GM12864 (cell line): ENCODE measurements at regions not wholly inside any gene's neighbourhood (a gene's known extent, or its start where the extent isn't known, plus 50 kb on each side); places are given as distances from the start of the nearest gene placed in this dataset.
"Not testable (repeated sequence)": the region's sequence is repeated elsewhere in the genome, so short reads cannot be mapped to it uniquely, and the experiment has no call there.

ENCODE experiments used
- DNase-seq: peaks from one replicate; pipeline ENCODE4 v3.0.0-alpha.2; 2011; ENCODE audit warnings: low read depth
- H3K4me3 ChIP-seq: 2 replicates; pipeline ENCODE4 v1.5.1; 2011; ENCODE audit warnings: mild to moderate bottlenecking, low read depth, low read length, control low read depth
- TF ChIP-seq, protein P1 (sequence below): IDR thresholded peaks from 2 replicates; pipeline ENCODE4 v1.5.1; 2011; ENCODE audit warnings: low read depth, mild to moderate bottlenecking, moderate library complexity, low read length, control low read depth, inconsistent platforms; ENCODE audit errors: missing control alignments

DNA sequence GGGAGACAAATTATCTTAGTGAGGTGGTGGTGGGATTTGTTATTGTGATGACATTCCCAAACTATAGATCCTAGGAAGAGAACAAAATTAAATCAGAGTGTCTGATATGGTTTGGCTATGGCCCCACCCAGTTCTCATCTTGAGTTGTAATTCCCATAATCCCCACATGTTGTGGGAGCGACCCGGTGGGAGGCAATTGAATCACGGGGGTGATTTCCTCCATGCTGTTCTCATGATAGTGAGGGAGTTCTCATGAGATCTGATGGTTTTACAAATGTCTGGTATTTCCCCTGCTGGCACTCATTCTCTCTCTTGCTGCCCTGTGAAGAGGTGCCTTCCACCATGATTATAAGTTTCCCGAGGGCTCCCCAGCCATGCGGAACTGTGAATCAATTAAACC, 62.0 kb downstream of the RPL22L1 start:
- TF ChIP-seq, protein P1, sequence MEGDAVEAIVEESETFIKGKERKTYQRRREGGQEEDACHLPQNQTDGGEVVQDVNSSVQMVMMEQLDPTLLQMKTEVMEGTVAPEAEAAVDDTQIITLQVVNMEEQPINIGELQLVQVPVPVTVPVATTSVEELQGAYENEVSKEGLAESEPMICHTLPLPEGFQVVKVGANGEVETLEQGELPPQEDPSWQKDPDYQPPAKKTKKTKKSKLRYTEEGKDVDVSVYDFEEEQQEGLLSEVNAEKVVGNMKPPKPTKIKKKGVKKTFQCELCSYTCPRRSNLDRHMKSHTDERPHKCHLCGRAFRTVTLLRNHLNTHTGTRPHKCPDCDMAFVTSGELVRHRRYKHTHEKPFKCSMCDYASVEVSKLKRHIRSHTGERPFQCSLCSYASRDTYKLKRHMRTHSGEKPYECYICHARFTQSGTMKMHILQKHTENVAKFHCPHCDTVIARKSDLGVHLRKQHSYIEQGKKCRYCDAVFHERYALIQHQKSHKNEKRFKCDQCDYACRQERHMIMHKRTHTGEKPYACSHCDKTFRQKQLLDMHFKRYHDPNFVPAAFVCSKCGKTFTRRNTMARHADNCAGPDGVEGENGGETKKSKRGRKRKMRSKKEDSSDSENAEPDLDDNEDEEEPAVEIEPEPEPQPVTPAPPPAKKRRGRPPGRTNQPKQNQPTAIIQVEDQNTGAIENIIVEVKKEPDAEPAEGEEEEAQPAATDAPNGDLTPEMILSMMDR = no peak
- H3K4me3 ChIP-seq = no peak overlapping the region

DNA sequence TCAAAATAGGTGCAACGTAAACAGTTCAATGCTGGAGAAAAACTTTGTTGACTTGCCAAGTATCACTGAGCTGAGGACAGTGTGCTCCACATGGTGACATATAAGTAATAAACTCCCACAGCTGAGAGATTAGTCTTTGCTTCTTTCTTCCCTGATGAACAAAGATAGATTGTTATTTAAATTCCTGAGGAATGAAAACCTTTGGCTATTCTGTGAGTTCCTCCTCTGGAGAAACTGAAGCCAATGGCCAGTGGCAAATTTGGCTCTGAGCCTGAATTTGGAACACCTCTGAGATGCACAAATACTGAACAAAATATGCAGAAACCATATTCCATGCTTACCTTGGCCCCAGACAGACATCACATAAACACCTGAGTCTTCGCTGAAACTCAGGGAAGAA, 63.3 kb downstream of the RPL22L1 start:
- TF ChIP-seq, protein P1 = no peak
- DNase-seq = no peak
- H3K4me3 ChIP-seq = no peak overlapping the region

More for the DNA sequence above, 62.0 kb downstream of the RPL22L1 start:
- no peak for DNase-seq

DNA sequence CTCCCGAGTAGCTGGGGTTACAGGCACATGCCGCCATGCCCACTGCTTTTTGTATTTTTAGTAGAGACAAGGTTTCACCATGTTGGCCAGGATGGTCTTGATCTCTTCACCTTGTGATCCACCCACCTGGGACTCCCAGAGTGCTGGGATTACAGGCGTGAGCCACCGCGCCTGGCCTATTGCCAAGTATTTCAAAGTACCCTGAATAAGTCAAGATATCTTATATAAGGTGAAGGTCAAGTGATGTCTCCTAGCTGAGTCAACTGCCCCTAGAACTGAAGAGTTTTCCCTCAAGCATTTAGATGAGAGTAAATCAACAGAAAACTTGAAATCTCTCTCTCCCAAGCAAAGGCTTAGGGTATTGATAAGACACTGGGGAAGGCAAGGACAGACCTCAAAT, 63.9 kb downstream of the RPL22L1 start:
- H3K4me3 ChIP-seq = no peak overlapping the region
- TF ChIP-seq, protein P1 = no peak
- no peak for DNase-seq

DNA sequence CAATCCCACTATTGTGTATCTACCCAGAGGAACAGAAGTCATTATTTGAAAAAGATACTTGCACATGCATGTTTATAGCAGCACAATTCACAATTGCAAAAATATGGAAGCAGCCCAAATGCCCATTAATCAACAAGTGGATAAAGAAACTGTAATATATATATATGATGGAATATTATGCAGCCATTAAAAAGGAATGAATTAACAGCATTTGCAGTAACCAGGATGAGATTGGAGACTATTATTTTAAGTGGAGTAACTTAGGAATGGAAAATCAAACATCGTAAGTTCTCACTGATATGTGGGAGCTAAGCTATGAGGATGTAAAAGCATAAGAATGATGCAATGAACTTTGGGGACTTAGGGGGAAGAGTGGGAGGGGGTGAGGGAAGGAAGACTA, 64.7 kb downstream of the RPL22L1 start:
- H3K4me3 ChIP-seq, DNase-seq: not testable (repeated sequence)

DNA sequence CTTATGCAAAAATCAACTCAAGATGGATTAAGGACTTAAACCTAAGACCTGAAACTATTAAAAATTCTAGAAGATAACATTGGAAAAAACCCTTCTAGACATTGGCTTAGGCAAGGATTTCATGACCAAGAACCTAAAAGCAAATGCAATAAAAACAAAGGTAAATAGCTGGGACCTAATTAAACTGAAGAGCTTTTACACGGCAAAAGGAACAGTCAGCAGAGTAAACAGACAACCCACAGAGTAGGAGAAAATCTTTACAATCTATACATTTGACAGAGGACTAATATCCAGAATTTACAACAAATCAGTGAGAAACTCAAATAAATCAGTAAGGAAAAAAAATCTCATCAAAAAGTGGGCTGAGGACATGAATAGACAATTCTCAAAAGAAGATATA, 65.4 kb downstream of the RPL22L1 start:
- not testable (repeated sequence) for H3K4me3 ChIP-seq, DNase-seq

DNA sequence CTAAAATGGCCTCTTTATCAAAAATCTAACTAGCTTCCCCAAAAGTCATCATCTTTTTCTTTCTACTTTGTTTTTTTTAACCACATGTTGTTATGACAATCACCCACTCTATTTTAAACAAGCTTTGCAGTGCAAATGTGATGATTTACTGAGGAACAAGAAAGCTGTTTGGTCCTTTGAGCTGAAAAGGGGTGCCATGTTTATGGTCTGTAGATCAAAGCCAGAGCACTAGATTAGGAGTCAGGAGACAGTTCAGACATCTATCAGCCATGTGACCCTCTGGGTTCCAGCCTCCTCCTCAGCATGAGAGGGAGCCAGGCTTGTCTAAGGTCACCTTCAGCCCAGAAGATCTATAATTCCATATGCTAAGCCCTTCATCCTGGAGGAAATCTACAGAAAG, 65.9 kb downstream of the RPL22L1 start:
- TF ChIP-seq, protein P1 = no peak
- DNase-seq = no peak
- no peak overlapping the region for H3K4me3 ChIP-seq

DNA sequence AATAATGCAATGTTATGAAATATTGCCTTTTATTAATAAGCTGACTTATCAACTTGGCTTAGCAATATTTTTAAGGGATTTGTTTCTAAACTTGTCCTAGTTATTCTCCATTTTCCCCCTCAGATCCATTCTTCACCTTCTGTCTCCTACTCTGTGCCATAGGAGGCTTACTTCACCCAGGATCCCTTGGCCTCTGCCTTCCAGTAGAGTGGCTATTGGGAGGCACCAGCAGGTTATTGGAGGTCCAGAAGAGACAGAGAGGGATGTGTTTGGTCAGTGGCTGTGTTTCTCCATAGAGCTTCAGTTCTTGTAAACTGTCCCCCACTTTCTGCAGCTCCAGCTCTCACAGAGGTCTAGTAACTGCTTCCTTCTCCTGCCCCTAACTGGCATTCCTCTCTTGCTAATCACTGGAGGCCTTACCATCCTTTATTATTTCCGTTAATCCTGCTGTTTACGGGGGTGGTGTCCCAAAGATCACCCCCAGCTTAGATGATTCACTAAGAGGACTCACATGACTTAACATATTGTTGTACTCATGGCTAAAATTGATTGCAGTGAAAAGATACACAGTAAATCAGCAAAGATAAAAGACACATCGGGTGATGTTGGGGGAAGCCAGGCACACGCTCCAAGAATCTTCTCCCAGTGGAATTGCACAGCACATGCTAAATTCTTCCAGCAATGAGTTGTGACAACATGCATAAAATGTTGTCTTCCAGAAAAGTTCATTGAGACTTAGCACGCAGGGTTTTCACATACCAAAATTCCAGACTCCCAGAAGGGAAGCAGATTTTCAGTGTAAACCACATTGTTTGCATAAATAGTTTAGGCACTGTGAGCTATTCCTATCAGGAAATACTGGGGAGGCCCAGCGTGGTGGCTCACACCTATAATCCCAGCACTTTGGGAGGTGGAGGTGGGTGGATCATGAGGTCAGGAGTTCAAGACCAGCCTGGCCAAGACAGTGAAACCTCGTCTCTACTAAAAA, 67.5 kb downstream of the RPL22L1 start:
- TF ChIP-seq, protein P1 = no peak
- H3K4me3 ChIP-seq = no peak overlapping the region
- DNase-seq = no peak

DNA sequence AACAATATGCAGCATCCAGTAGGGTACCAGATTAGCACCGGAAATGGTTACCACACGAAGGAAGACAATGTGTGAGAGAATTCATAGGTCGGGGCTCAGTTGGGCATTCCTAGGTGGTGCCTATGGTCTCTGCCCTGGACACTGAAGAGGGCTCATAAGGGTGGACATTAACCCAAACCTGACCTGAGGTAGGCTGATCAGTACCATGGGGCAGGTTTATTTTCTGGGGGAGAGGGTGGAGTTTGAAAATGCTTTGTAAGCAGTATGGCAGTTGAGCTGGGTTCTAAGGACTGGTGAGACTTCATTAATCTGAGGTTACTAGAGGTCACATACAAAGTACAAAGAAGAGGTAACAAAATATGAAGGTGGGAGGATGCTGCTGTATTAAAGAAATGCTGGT, 68.4 kb downstream of the RPL22L1 start:
- H3K4me3 ChIP-seq = no peak overlapping the region
- DNase-seq = no peak
- TF ChIP-seq, protein P1 = no peak

DNA sequence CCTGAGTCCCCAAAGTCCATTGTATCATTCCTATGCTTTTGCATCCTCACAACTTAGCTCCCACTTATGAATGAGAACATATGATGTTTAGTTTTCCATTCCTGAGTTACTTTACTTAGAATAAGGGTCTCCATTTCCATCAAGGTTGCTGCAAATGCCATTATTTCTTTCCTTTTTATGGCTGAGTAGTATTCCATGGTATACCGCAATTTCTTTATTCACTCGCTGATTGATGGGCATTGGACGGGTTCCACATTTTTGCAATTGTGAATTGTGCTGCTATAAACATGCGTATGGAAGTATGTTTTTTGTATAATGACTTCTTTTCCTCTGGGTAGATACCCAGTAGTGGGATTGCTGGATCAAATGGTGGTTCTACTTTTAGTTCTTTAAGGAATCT, 69.7 kb downstream of the RPL22L1 start:
- H3K4me3 ChIP-seq, DNase-seq: not testable (repeated sequence)
